ENCODE measurements at regions not wholly inside any gene's neighbourhood (a gene's known extent, or its start where the extent isn't known, plus 50 kb on each side); places are given as distances from the start of the nearest gene placed in this dataset.

GRCh38 chr6:19694697-19695096 lies 142.5 kb upstream of the ID4 start:
- ChIA-PET POLR2A (no interaction called here), CTCF (no interaction called here)
- FAIRE-seq = no peak
- dilution Hi-C loops (cut with MboI; ENCODE audit: extremely low pct_ligation_motif_present, low sequenced_read_pairs) = no loop called here
- no peak overlapping the region for H3K4me2 ChIP-seq (ENCODE audit: insufficient read depth, low read length)
- H3K79me2 ChIP-seq (ENCODE audit: control insufficient read depth, insufficient read depth, low read length) = no peaks in the 10 kb centered on the region
- H2AFZ ChIP-seq (ENCODE audit: low read depth, low read length) = no peak overlapping the region
- no peaks in the 10 kb centered on the region for H3K36me3 ChIP-seq (ENCODE audit: control insufficient read depth in 2 of 2, extremely low read depth in 1 of 2, insufficient read depth in 2 of 2, low read length in 2 of 2)
- no peaks in the 10 kb centered on the region for H3K4me1 ChIP-seq (ENCODE audit: control insufficient read depth, extremely low read depth, insufficient read depth, low read length)
- TF ChIP-seq MYC (IDR thresholded peaks at IDR 0.05; ENCODE audit: low read depth, low read length) (no peak), JUN (IDR thresholded peaks at IDR 0.05; ENCODE audit: borderline replicate concordance, insufficient read depth, insufficient read length, low read depth) (no peak), POLR2A (IDR thresholded peaks at IDR 0.05; ENCODE audit: low read depth, low read length) (no peak), MAX (IDR thresholded peaks at IDR 0.05; ENCODE audit: insufficient read depth, insufficient read length) (no peak)
- H4K20me1 ChIP-seq (replicated peaks; ENCODE audit: control insufficient read depth, extremely low read depth, insufficient read depth, low read length) = no peaks in the 10 kb centered on the region
- no peak overlapping the region for H3K9ac ChIP-seq (replicated peaks; ENCODE audit: extremely low read depth, insufficient read depth, low read length)
- no peak for DNase-seq (ENCODE audit: low read depth, low spot score)
- no peak overlapping the region for H3K4me3 ChIP-seq (replicated peaks in 1 of 3; ENCODE audit: insufficient read depth in 1 of 3, low read depth in 1 of 3, low read length in 3 of 3)
- intact Hi-C loops (cut with micrococcal nuclease) = no loop called here
- no peaks in the 10 kb centered on the region for H3K9me1 ChIP-seq (replicated peaks; ENCODE audit: control insufficient read depth, extremely low read depth, insufficient read depth, low read length)
- no peaks in the 10 kb centered on the region for H3K9me3 ChIP-seq (replicated peaks; ENCODE audit: control insufficient read depth, insufficient read depth, low read length)
- no TSS peak for BruUV-seq (replicated peaks)
- H3K27ac ChIP-seq (ENCODE audit: insufficient read depth, low read depth, low read length) = no peak overlapping the region
- H3K27me3 ChIP-seq (ENCODE audit: control insufficient read depth in 2 of 2, insufficient read depth in 2 of 2, low read length in 2 of 2) = no peaks in the 10 kb centered on the region

- no peaks in the 10 kb centered on the region for H3K36me3 ChIP-seq (ENCODE audit: control insufficient read depth in 2 of 2, extremely low read depth in 1 of 2, insufficient read depth in 2 of 2, low read length in 2 of 2)
- H3K4me3 ChIP-seq (replicated peaks in 1 of 3; ENCODE audit: insufficient read depth in 1 of 3, low read depth in 1 of 3, low read length in 3 of 3) = no peak overlapping the region
- DNase-seq (ENCODE audit: low read depth, low spot score) (no peak), FAIRE-seq (no peak)
- intact Hi-C loops (cut with micrococcal nuclease) = no loop called here
- H3K9me3 ChIP-seq (replicated peaks; ENCODE audit: control insufficient read depth, insufficient read depth, low read length) = peaks cover 2% of the 10 kb centered on the region
- BruUV-seq (replicated peaks) = no TSS peak
- no peaks in the 10 kb centered on the region for H3K4me1 ChIP-seq (ENCODE audit: control insufficient read depth, extremely low read depth, insufficient read depth, low read length)
- H3K27ac ChIP-seq (ENCODE audit: insufficient read depth, low read depth, low read length) = no peak overlapping the region
- ChIA-PET CTCF (no interaction called here), POLR2A (no interaction called here)
- TF ChIP-seq POLR2A (IDR thresholded peaks at IDR 0.05; ENCODE audit: low read depth, low read length) = no peak
- no peak for TF ChIP-seq MYC (IDR thresholded peaks at IDR 0.05; ENCODE audit: low read depth, low read length)
- no peak for TF ChIP-seq JUN (IDR thresholded peaks at IDR 0.05; ENCODE audit: borderline replicate concordance, insufficient read depth, insufficient read length, low read depth)
- no peak for TF ChIP-seq EZH2 (IDR thresholded peaks at IDR 0.05; ENCODE audit: borderline replicate concordance, low read depth, low read length, severe bottlenecking)
- no peak for TF ChIP-seq POLR2AphosphoS5 (IDR thresholded peaks at IDR 0.05; ENCODE audit: insufficient read depth, low read depth, low read length)
- TF ChIP-seq GATA2 (IDR thresholded peaks at IDR 0.05; ENCODE audit: insufficient read depth, insufficient read length, low read depth, low read length) = no peak
- TF ChIP-seq FOS (IDR thresholded peaks at IDR 0.05; ENCODE audit: borderline replicate concordance, insufficient read depth, low read length) = no peak
- no peak for TF ChIP-seq CTCF (IDR thresholded peaks at IDR 0.05; ENCODE audit: extremely low read depth in 1 of 2, insufficient read depth in 1 of 2, low read depth in 1 of 2, low read length in 2 of 2)
- TF ChIP-seq MAX (IDR thresholded peaks at IDR 0.05; ENCODE audit: insufficient read depth, insufficient read length) = no peak
- dilution Hi-C loops (cut with MboI; ENCODE audit: extremely low pct_ligation_motif_present, low sequenced_read_pairs) = no loop called here
- no peaks in the 10 kb centered on the region for H3K27me3 ChIP-seq (ENCODE audit: control insufficient read depth in 2 of 2, insufficient read depth in 2 of 2, low read length in 2 of 2)
- H2AFZ ChIP-seq (ENCODE audit: low read depth, low read length) = no peak overlapping the region
- H3K79me2 ChIP-seq (ENCODE audit: control insufficient read depth, insufficient read depth, low read length) = no peaks in the 10 kb centered on the region
- no peaks in the 10 kb centered on the region for H4K20me1 ChIP-seq (replicated peaks; ENCODE audit: control insufficient read depth, extremely low read depth, insufficient read depth, low read length)
- H3K9me1 ChIP-seq (replicated peaks; ENCODE audit: control insufficient read depth, extremely low read depth, insufficient read depth, low read length) = no peaks in the 10 kb centered on the region
- H3K9ac ChIP-seq (replicated peaks; ENCODE audit: extremely low read depth, insufficient read depth, low read length) = no peak overlapping the region
- H3K4me2 ChIP-seq (ENCODE audit: insufficient read depth, low read length) = no peak overlapping the region
Observed at GRCh38 chr6:19697744-19698290, 139.4 kb upstream of the ID4 start.

All from endothelial cell of umbilical vein (primary cell).